Ishikawa (cell line): ENCODE measurements at regions not wholly inside any gene's neighbourhood (a gene's known extent, or its start where the extent isn't known, plus 50 kb on each side); places are given as distances from the start of the nearest gene placed in this dataset.

ENCODE experiments used
- CEBPB ChIP-seq: IDR thresholded peaks from 2 replicates; pipeline ENCODE4 v1.6.1; 2012
- CREB1 ChIP-seq: IDR thresholded peaks from 2 replicates; pipeline ENCODE4 v1.6.1; 2012; ENCODE audit warnings: low read depth
- EGR1 ChIP-seq: IDR thresholded peaks from 2 replicates; pipeline ENCODE4 v1.6.1; 2012
- EP300 ChIP-seq: IDR thresholded peaks from 2 replicates; pipeline ENCODE4 v1.6.1; 2012; ENCODE audit warnings: borderline replicate concordance
- FOXM1 ChIP-seq: IDR thresholded peaks from 2 replicates; pipeline ENCODE4 v1.6.1; 2012; ENCODE audit warnings: low read depth, borderline replicate concordance
- MAX ChIP-seq: IDR thresholded peaks from 2 replicates; pipeline ENCODE4 v1.6.1; 2012
- NFIC ChIP-seq: IDR thresholded peaks from 2 replicates; pipeline ENCODE4 v1.6.1; 2012
- RAD21 ChIP-seq: IDR thresholded peaks from 2 replicates; pipeline ENCODE4 v1.6.1; 2012; ENCODE audit warnings: low read depth
- REST ChIP-seq: IDR thresholded peaks from 2 replicates; pipeline ENCODE4 v1.6.1; 2012; ENCODE audit warnings: low read depth, mild to moderate bottlenecking
- TAF1 ChIP-seq: IDR thresholded peaks from 2 replicates; pipeline ENCODE4 v1.6.1; 2012; ENCODE audit warnings: low read depth, mild to moderate bottlenecking
- TCF12 ChIP-seq: IDR thresholded peaks from 2 replicates; pipeline ENCODE4 v1.6.1; 2012; ENCODE audit warnings: low read depth
- TEAD4 ChIP-seq: IDR thresholded peaks from 2 replicates; pipeline ENCODE4 v1.6.1; 2012
- USF1 ChIP-seq: IDR thresholded peaks from 2 replicates; pipeline ENCODE4 v1.6.1; 2012
- YY1 ChIP-seq: IDR thresholded peaks from 2 replicates; pipeline ENCODE4 v1.6.1; 2012; ENCODE audit warnings: low read depth
- ZBTB7A ChIP-seq: IDR thresholded peaks from 2 replicates; pipeline ENCODE4 v1.6.1; 2012; ENCODE audit warnings: low read depth

- TF ChIP-seq RAD21 (no peak), EP300 (no peak), TCF12 (no peak), TEAD4 (no peak), EGR1 (no peak), FOXM1 (no peak), CREB1 (no peak), YY1 (no peak), CEBPB (no peak), ZBTB7A (no peak), USF1 (no peak), REST (no peak), TAF1 (no peak), NFIC (no peak), MAX (no peak)
These were observed 331.9 kb upstream of the JARID2 start for GRCh38 chr6:14913931-14914330.

- TF ChIP-seq ZBTB7A (no peak), CEBPB (no peak), TEAD4 (no peak), CREB1 (no peak), YY1 (no peak), TAF1 (no peak), RAD21 (no peak), NFIC (no peak), TCF12 (no peak), EGR1 (no peak), REST (no peak), MAX (no peak)
These were observed 329.7 kb upstream of the JARID2 start for GRCh38 chr6:14915888-14916832.

- TF ChIP-seq ZBTB7A = no peak
- TF ChIP-seq REST = no peak
- TF ChIP-seq EGR1 = no peak
- no peak for TF ChIP-seq TEAD4
- no peak for TF ChIP-seq YY1
- TF ChIP-seq CEBPB = no peak
- no peak for TF ChIP-seq FOXM1
- TF ChIP-seq USF1 = no peak
- TF ChIP-seq RAD21 = no peak
- TF ChIP-seq NFIC = no peak
- no peak for TF ChIP-seq MAX
- no peak for TF ChIP-seq TAF1
- no peak for TF ChIP-seq CREB1
- no peak for TF ChIP-seq TCF12
- TF ChIP-seq EP300 = no peak
These were observed 328.6 kb upstream of the JARID2 start for GRCh38 chr6:14917109-14917910.
